ENCODE measurements at regions not wholly inside any gene's neighbourhood (a gene's known extent, or its start where the extent isn't known, plus 50 kb on each side); places are given as distances from the start of the nearest gene placed in this dataset.

GRCh38 chr1:190699165-190699564 lies 221.5 kb upstream of the BRINP3 start:
- ATAC-seq (ENCODE audit: insufficient read depth, low read depth) (no peak), DNase-seq (no peak)
- no peak overlapping the region for H3K4me2 ChIP-seq (ENCODE audit: insufficient read depth, low read length)
- H3K27me3 ChIP-seq (ENCODE audit: insufficient read depth, low read length, poor library complexity) = no peaks in the 10 kb centered on the region
- H4K20me1 ChIP-seq (ENCODE audit: insufficient read depth, low read length) = no peaks in the 10 kb centered on the region
- H3K27ac ChIP-seq (ENCODE audit: low read length) = no peak overlapping the region
- H2AFZ ChIP-seq (ENCODE audit: low read depth, low read length) = no peak overlapping the region
- no peaks in the 10 kb centered on the region for H3K36me3 ChIP-seq (ENCODE audit: insufficient read depth, low read length)
- H3K9ac ChIP-seq (ENCODE audit: low read depth, low read length) = no peak overlapping the region
- no peaks in the 10 kb centered on the region for H3K9me3 ChIP-seq (ENCODE audit: insufficient read depth, low read length, severe bottlenecking)
- H3K4me1 ChIP-seq (ENCODE audit: insufficient read depth, low read length) = no peaks in the 10 kb centered on the region
- no peak overlapping the region for H3K4me3 ChIP-seq (ENCODE audit: low read depth in 1 of 2, low read length in 2 of 2)
- TF ChIP-seq EZH2 (IDR thresholded peaks at IDR 0.05; ENCODE audit: borderline replicate concordance, low read depth, low read length, severe bottlenecking) (no peak), CTCF (IDR thresholded peaks at IDR 0.05; ENCODE audit: borderline replicate concordance, extremely low read depth, low read length, poor library complexity, severe bottlenecking) (no peak)
- H3K79me2 ChIP-seq (ENCODE audit: insufficient read depth, low read length) = no peaks in the 10 kb centered on the region

- H4K20me1 ChIP-seq (ENCODE audit: insufficient read depth, low read length) = no peaks in the 10 kb centered on the region
- no peak overlapping the region for H3K27ac ChIP-seq (ENCODE audit: low read length)
- H3K4me1 ChIP-seq (ENCODE audit: insufficient read depth, low read length) = no peaks in the 10 kb centered on the region
- no peak for ATAC-seq (ENCODE audit: insufficient read depth, low read depth)
- no peak overlapping the region for H2AFZ ChIP-seq (ENCODE audit: low read depth, low read length)
- no peaks in the 10 kb centered on the region for H3K27me3 ChIP-seq (ENCODE audit: insufficient read depth, low read length, poor library complexity)
- no peak overlapping the region for H3K4me2 ChIP-seq (ENCODE audit: insufficient read depth, low read length)
- no peak overlapping the region for H3K4me3 ChIP-seq (ENCODE audit: low read depth in 1 of 2, low read length in 2 of 2)
- no peak for DNase-seq
- H3K79me2 ChIP-seq (ENCODE audit: insufficient read depth, low read length) = no peaks in the 10 kb centered on the region
- H3K36me3 ChIP-seq (ENCODE audit: insufficient read depth, low read length) = no peaks in the 10 kb centered on the region
- no peak overlapping the region for H3K9ac ChIP-seq (ENCODE audit: low read depth, low read length)
- H3K9me3 ChIP-seq (ENCODE audit: insufficient read depth, low read length, severe bottlenecking) = no peaks in the 10 kb centered on the region
- no peak for TF ChIP-seq EZH2 (IDR thresholded peaks at IDR 0.05; ENCODE audit: borderline replicate concordance, low read depth, low read length, severe bottlenecking)
- no peak for TF ChIP-seq CTCF (IDR thresholded peaks at IDR 0.05; ENCODE audit: borderline replicate concordance, extremely low read depth, low read length, poor library complexity, severe bottlenecking)
Observed at GRCh38 chr1:190708418-190709057, 230.9 kb upstream of the BRINP3 start.

DNA sequence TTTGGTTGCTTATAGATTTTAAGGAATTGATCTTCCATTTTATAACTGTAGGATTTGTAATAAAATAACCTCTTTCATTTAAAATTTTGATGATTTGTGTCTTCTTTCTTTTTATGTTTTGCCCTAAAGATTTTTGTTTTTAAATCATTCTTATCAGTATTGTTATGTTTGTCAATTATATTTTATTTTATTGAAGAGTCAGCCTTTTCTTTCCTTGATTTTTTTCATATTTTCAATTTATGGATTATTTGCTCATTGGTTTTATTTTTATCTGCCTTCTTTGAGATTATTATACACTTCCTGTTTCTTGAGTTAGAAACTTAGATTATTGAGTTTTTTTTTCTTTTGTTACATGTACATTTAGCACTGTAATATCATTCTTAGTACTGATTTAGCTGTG lies 233.4 kb upstream of the BRINP3 start:
- no peaks in the 10 kb centered on the region for H4K20me1 ChIP-seq (ENCODE audit: insufficient read depth, low read length)
- DNase-seq = no peak
- H3K4me1 ChIP-seq (ENCODE audit: insufficient read depth, low read length) = no peaks in the 10 kb centered on the region
- H2AFZ ChIP-seq (ENCODE audit: low read depth, low read length) = no peak overlapping the region
- H3K4me3 ChIP-seq (ENCODE audit: low read depth in 1 of 2, low read length in 2 of 2) = no peak overlapping the region
- no peaks in the 10 kb centered on the region for H3K79me2 ChIP-seq (ENCODE audit: insufficient read depth, low read length)
- no peaks in the 10 kb centered on the region for H3K27me3 ChIP-seq (ENCODE audit: insufficient read depth, low read length, poor library complexity)
- H3K9me3 ChIP-seq (ENCODE audit: insufficient read depth, low read length, severe bottlenecking) = no peaks in the 10 kb centered on the region
- no peak for ATAC-seq (ENCODE audit: insufficient read depth, low read depth)
- H3K36me3 ChIP-seq (ENCODE audit: insufficient read depth, low read length) = no peaks in the 10 kb centered on the region
- H3K9ac ChIP-seq (ENCODE audit: low read depth, low read length) = no peak overlapping the region
- no peak for TF ChIP-seq CTCF (IDR thresholded peaks at IDR 0.05; ENCODE audit: borderline replicate concordance, extremely low read depth, low read length, poor library complexity, severe bottlenecking)
- TF ChIP-seq EZH2 (IDR thresholded peaks at IDR 0.05; ENCODE audit: borderline replicate concordance, low read depth, low read length, severe bottlenecking) = no peak
- no peak overlapping the region for H3K27ac ChIP-seq (ENCODE audit: low read length)
- H3K4me2 ChIP-seq (ENCODE audit: insufficient read depth, low read length) = no peak overlapping the region
